ENCODE measurements at regions not wholly inside any gene's neighbourhood (a gene's known extent, or its start where the extent isn't known, plus 50 kb on each side); places are given as distances from the start of the nearest gene placed in this dataset.

DNA sequence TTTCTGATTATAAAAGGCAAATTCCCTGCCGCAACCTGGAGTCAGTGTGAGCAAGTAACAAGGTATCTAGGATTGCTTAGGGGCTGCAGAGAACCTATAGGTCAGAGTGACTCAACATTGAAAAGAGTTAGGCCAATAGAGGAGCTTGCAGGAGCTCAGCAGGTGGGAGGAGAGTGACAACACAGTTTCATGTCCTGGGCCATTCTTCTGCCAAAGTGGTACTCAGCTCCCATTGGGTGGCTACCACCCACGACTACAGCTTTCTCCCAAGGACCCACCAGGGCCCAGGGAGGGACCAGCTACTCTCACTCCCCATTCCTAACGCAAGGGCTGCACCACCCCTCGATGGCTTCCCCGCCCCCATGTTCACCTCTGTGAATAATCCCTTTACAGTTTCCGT is 86.7 kb upstream of the SPATA31C2 start:
- no peak for DNase-seq

DNA sequence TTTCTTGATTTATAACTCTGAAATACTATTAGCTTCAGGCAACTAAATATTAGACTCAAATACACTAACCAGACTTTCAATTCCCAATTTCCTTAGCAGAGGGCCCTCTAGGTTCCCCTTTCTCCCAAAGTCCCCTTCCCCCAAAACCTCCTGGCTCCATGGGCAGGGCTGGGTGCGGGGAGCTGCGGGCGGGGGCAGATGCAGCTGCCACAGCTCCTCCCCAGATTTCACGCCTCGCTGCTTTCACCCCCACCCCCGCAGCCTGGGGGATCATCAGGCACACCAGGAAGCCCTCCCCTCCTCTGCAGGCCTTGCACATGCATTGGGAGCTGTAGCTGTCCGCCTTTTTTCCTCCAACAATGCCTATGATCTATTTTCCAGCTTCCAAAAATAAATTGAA is 82.8 kb upstream of the SPATA31C2 start:
- no peak for DNase-seq

GRCh38 chr9:88220652-88221051 is 82.4 kb upstream of the SPATA31C2 start:
- DNase-seq: no peak

- DNase-seq: no peak
Measured at GRCh38 chr9:88219601-88220000, 81.3 kb upstream of the SPATA31C2 start.

- no peak for DNase-seq
Measured at GRCh38 chr9:88218726-88219125, 80.5 kb upstream of the SPATA31C2 start.

GRCh38 chr9:88216126-88216995 is 78.1 kb upstream of the SPATA31C2 start:
- no peak for DNase-seq

DNA sequence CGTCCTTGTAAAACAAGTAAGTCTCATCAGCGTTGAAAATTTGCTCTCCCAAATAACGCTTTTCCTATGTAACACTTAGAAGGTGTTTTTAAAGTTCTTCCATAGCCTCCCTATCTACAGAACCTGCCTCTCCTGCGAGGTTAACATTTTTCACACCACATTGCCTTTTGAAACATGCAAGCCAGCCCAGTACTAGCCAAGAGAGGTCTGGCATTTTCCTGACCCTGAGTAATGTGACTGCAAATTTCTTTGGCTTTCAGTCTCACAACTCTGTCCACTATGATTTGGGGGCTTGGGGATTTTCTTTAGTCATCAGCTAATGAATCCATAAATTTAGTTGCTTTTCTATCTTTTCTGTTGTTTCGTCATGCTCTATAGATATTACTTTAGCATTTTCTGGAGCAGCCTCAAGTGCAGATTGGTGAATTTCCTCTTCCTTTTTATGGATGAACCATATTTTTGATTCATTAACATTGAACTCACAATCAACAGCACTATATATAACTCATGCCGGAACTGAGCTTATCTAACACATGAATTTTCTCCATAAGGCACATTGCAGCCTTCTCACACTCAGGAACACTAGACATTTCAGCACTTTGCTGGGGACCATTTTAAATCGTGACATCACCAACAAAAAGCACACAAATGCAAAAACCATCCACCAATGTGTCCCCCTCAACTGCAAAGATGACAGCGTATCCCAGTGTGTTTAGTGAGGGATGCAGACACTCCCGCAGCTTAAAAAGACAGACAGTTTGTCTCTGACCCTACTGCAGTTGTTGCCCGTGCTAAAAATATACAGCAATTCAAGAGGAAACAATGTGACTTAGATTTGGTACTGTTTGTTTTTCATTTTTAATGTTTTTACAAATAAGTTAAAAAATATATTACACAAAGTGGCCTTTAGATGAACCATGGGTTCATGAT is 77.2 kb upstream of the SPATA31C2 start:
- no peak for DNase-seq

DNA sequence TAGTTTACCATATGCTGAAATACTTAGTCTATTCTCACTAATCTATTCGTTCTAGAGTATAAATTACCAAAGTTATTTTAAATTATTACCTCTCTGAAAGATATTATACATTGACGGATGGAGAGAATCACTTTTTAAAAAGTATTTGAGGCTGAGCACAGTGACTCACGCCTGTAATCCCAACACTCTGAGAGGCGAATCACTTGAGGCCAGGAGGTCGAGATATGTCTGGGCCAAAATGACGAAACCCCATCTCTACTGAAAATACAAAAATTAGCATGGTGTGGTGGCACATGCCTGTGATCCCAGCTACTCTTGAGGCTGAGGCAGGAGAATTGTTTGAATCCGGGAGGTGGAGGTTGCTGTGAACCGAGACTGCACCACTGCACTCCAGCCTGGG is 64.0 kb upstream of the SPATA31C2 start:
- no peak for DNase-seq

DNA sequence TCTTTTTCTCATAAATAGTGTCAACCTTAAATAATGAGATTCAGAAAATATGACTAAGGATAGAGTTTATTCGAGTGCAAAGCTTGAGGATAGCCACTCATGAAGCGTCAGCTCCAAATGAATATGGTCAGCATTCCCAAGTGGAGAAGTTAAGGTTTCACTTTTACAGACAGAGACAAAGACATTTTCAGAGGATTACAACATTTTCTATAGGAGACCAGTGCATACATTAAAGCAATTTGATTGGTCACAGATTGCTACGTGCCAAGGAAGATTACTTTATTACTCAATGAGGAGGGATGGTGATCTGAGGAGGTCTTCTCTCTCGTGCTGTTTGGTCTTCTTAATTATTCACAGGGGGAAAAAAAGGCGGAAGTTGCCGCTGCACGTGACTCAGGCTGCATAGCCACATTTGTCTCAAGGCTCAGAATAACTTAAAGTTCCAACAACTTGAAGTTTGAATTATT is 60.1 kb upstream of the SPATA31C2 start:
- DNase-seq: no peak

GRCh38 chr9:88197781-88198340 is 59.6 kb upstream of the SPATA31C2 start:
- DNase-seq: no peak

DNA sequence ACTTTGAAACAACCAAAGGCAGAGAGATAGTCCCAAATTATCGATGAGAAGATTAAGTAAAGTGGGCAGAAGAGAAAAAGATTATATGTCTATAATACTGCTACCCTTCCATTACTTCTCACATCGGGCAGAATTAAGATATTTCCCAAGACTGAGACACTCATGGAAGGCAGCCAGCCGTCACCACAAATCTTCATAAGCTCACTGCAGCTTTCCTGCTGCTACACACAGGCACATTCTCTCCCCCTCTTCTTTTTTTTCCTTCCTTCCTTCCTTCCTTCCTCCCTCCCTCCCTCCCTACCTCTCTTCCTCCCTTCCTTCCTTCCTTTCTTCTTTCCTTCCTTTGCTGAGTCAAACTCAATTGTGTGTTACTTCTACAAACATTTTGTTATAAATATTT is 58.7 kb upstream of the SPATA31C2 start:
- DNase-seq: no peak

- DNase-seq: no peak
Measured at GRCh38 chr9:88196142-88196790, 58.0 kb upstream of the SPATA31C2 start.

DNA sequence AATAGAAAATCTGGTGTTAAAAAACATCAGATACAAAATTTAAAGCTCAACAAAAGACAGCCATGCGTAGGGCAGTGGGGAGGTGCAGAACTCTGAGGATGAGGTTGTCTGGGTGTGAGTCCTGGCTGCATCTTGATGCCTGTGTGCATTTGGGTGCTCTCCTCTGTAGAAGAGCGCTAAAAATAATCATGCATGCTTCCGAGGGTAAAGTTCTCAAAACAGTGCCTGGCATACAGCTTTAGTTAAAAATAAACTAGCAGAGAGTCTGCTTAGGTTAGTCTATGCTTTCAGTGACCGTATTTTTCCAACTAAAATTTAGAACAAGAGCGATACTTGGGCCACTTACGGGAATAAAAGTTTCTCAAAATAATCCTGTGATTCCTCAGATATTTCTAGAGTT is 55.5 kb upstream of the SPATA31C2 start:
- DNase-seq: no peak

- DNase-seq: no peak
Measured at GRCh38 chr9:88191456-88191855, 53.2 kb upstream of the SPATA31C2 start.

DNA sequence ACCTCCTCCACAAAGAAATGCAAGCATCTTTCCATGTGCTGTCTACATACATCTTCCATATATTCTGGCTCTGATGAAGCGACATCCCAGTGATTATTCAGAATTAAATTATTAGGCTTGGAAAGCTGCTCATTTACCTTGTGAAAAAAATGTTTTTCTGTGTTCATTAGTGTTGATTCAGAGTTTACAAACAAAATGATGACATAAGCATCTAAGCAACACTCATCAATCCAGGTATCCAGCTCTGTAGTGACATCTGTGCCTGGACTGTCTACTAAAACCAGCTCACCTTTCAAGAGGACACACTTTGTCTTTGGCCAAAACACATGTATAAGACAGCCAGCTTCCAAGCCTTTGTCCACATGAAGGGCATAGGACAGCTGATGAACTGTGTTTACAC is 51.1 kb upstream of the SPATA31C2 start:
- DNase-seq: no peak
